GM23338 (cell line): ENCODE measurements at regions not wholly inside any gene's neighbourhood (a gene's known extent, or its start where the extent isn't known, plus 50 kb on each side); places are given as distances from the start of the nearest gene placed in this dataset.

Source experiments
- ATAC-seq: fragments of 200-7000 bp; cut with Tn5 transposase; 3 replicates; pipeline ENCODE4 v1.9.1; 2020
- DNase-seq: peaks from one replicate; pipeline ENCODE4 v3.0.0-alpha.2; 2015; ENCODE audit warnings: low spot score
- H2AFZ ChIP-seq: fragments of 200-600 bp; sonication (generic); 2 replicates; pipeline ENCODE4 v1.8.0; 2016; ENCODE audit warnings: antibody characterized with exemption, mild to moderate bottlenecking, moderate library complexity
- H3F3A ChIP-seq: fragments of 200-600 bp; sonication (generic); replicated peaks from 2 replicates; pipeline ENCODE4 v1.8.0; 2017; ENCODE audit warnings: antibody characterized with exemption, mixed run types, low read depth
- H3K27ac ChIP-seq: fragments of 200-600 bp; sonication (generic); 2 replicates; pipeline ENCODE4 v1.6.1; 2016; ENCODE audit warnings: low read depth
- H3K27me3 ChIP-seq: fragments of 200-600 bp; sonication (generic); 2 replicates; pipeline ENCODE4 v1.8.0; 2016; ENCODE audit warnings: mild to moderate bottlenecking, mixed run types, moderate library complexity; ENCODE audit not compliant: insufficient read depth
- H3K36me3 ChIP-seq: fragments of 200-600 bp; sonication (generic); 2 replicates; pipeline ENCODE4 v1.8.0; 2016; ENCODE audit warnings: mild to moderate bottlenecking; ENCODE audit not compliant: insufficient read depth
- H3K4me1 ChIP-seq: fragments of 200-600 bp; sonication (generic); 2 replicates; pipeline ENCODE4 v1.8.0; 2016; ENCODE audit warnings: mild to moderate bottlenecking, moderate library complexity; ENCODE audit not compliant: insufficient read depth
- H3K4me2 ChIP-seq: fragments of 200-600 bp; sonication (generic); 2 replicates; pipeline ENCODE4 v1.7.1; 2017; ENCODE audit warnings: mixed run types
- H3K4me3 ChIP-seq: fragments of 200-600 bp; sonication (generic); 2 replicates; pipeline ENCODE4 v1.6.1; 2016; ENCODE audit warnings: mixed run types
- H3K79me2 ChIP-seq: fragments of 200-600 bp; sonication (generic); replicated peaks from 2 replicates; pipeline ENCODE4 v1.8.0; 2017; ENCODE audit warnings: mild to moderate bottlenecking; ENCODE audit not compliant: insufficient read depth
- H3K9me2 ChIP-seq: fragments of 200-600 bp; sonication (generic); 2 replicates; pipeline ENCODE4 v1.8.0; 2017; ENCODE audit not compliant: insufficient read depth
- H4K20me1 ChIP-seq: fragments of 200-600 bp; sonication (generic); replicated peaks from 2 replicates; pipeline ENCODE4 v1.8.0; 2017; ENCODE audit warnings: mild to moderate bottlenecking; ENCODE audit not compliant: insufficient read depth
- H3K27ac Mint-ChIP-seq: 2 replicates; pipeline ENCODE4 v1.8.0; 2020; ENCODE audit warnings: inconsistent platforms, mild to moderate bottlenecking, moderate library complexity, mixed read lengths
- H3K27me3 Mint-ChIP-seq: 3 replicates; pipeline ENCODE4 v1.8.0; 2022; ENCODE audit warnings: low read depth, mild to moderate bottlenecking, moderate library complexity, mixed read lengths, inconsistent platforms; ENCODE audit not compliant: insufficient read depth, poor library complexity
- H3K36me3 Mint-ChIP-seq: 3 replicates; pipeline ENCODE4 v1.8.0; 2021; ENCODE audit warnings: low read depth, mild to moderate bottlenecking, inconsistent platforms, moderate library complexity, mixed read lengths
- H3K4me1 Mint-ChIP-seq: 3 replicates; pipeline ENCODE4 v1.8.0; 2020; ENCODE audit warnings: mild to moderate bottlenecking, inconsistent platforms, mixed read lengths
- H3K4me3 Mint-ChIP-seq: 3 replicates; pipeline ENCODE4 v1.8.0; 2021; ENCODE audit warnings: moderate library complexity, mild to moderate bottlenecking, inconsistent platforms, mixed read lengths
- H3K9me3 Mint-ChIP-seq: 3 replicates; pipeline ENCODE4 v1.8.0; 2020; ENCODE audit warnings: moderate library complexity, mild to moderate bottlenecking, inconsistent platforms, mixed read lengths
- CREB1 ChIP-seq: fragments of 250-450 bp; sonication (Bioruptor Pico); IDR thresholded peaks from 2 replicates; pipeline ENCODE4 v1.5.0; 2020; ENCODE audit warnings: low read depth, mild to moderate bottlenecking, moderate library complexity
- CTCF ChIP-seq, 2 experiments: fragments of 200-600 bp in 1 of 2; sonication (generic) in 1 of 2; conservative IDR thresholded peaks; 2 replicates each; pipeline versions ENCODE4 v1.5.1 to v1.6.1; 2016 to 2017; ENCODE audit warnings: antibody characterized with exemption in 2 of 2, low read depth in 2 of 2, mild to moderate bottlenecking in 2 of 2, moderate library complexity in 1 of 2
- EZH2 ChIP-seq: fragments of 200-600 bp; sonication (generic); IDR thresholded peaks from one replicate; pipeline ENCODE4 v1.8.0; 2017; ENCODE audit warnings: antibody characterized with exemption, mild to moderate bottlenecking, low read depth; ENCODE audit not compliant: unreplicated experiment
- EZH2phosphoT487 ChIP-seq: fragments of 200-600 bp; sonication (generic); IDR thresholded peaks from one replicate; pipeline ENCODE4 v1.8.1; 2018; ENCODE audit warnings: antibody characterized with exemption; ENCODE audit not compliant: unreplicated experiment
- JUNB ChIP-seq: IDR thresholded peaks from one replicate; pipeline ENCODE4 v1.6.1; 2016; ENCODE audit warnings: antibody characterized with exemption; ENCODE audit not compliant: unreplicated experiment
- NANOG ChIP-seq: IDR thresholded peaks from 2 replicates; pipeline ENCODE4 v1.6.1; 2016; ENCODE audit warnings: antibody characterized with exemption, borderline replicate concordance
- POLR2AphosphoS5 ChIP-seq: IDR thresholded peaks from 2 replicates; pipeline ENCODE4 v1.6.1; 2016; ENCODE audit warnings: antibody characterized with exemption, low read depth
- REST ChIP-seq: IDR thresholded peaks from one replicate; pipeline ENCODE4 v1.6.1; 2018; ENCODE audit warnings: antibody characterized with exemption; ENCODE audit not compliant: unreplicated experiment
- ZNF114 ChIP-seq: fragments of 250-450 bp; sonication (Bioruptor Pico); IDR thresholded peaks from 2 replicates; pipeline ENCODE4 v1.5.0; 2020; ENCODE audit warnings: mild to moderate bottlenecking, moderate library complexity
- ZNF331 ChIP-seq: fragments of 250-450 bp; sonication (Bioruptor Pico); IDR thresholded peaks from 2 replicates; pipeline ENCODE4 v1.5.0; 2020; ENCODE audit warnings: low read depth, mild to moderate bottlenecking, moderate library complexity
- ZNF462 ChIP-seq: fragments of 250-450 bp; sonication (Bioruptor Pico); IDR thresholded peaks from 2 replicates; pipeline ENCODE4 v1.5.0; 2020; ENCODE audit warnings: mild to moderate bottlenecking, moderate library complexity
- TF ChIP-seq, protein P1 (sequence below): IDR thresholded peaks from 2 replicates; pipeline ENCODE4 v1.6.1; 2016; ENCODE audit warnings: antibody characterized with exemption

- H3K4me3 Mint-ChIP-seq: no peak overlapping the region
- no peak overlapping the region for H2AFZ ChIP-seq
- DNase-seq: no peak
- H3K79me2 ChIP-seq: no peaks in the 10 kb centered on the region
- no peaks in the 10 kb centered on the region for H3K36me3 Mint-ChIP-seq
- H3K9me3 Mint-ChIP-seq: no peaks in the 10 kb centered on the region
- H3K9me2 ChIP-seq: peaks cover 4% of the 10 kb centered on the region; the same call in 1 of the 2 replicates
- no peaks in the 10 kb centered on the region for H3K4me1 ChIP-seq
- H3K4me1 Mint-ChIP-seq: no peaks in the 10 kb centered on the region
- H3F3A ChIP-seq: no peaks in the 10 kb centered on the region
- H4K20me1 ChIP-seq: no peaks in the 10 kb centered on the region
- no peaks in the 10 kb centered on the region for H3K27me3 ChIP-seq
- H3K27ac ChIP-seq: no peak overlapping the region
- no peak overlapping the region for H3K4me2 ChIP-seq
- no peak overlapping the region for H3K27ac Mint-ChIP-seq
- no peaks in the 10 kb centered on the region for H3K36me3 ChIP-seq
- H3K4me3 ChIP-seq: no peak overlapping the region
- no peaks in the 10 kb centered on the region for H3K27me3 Mint-ChIP-seq
- ATAC-seq: no peak
- no peak for TF ChIP-seq POLR2AphosphoS5
- TF ChIP-seq, protein P1, sequence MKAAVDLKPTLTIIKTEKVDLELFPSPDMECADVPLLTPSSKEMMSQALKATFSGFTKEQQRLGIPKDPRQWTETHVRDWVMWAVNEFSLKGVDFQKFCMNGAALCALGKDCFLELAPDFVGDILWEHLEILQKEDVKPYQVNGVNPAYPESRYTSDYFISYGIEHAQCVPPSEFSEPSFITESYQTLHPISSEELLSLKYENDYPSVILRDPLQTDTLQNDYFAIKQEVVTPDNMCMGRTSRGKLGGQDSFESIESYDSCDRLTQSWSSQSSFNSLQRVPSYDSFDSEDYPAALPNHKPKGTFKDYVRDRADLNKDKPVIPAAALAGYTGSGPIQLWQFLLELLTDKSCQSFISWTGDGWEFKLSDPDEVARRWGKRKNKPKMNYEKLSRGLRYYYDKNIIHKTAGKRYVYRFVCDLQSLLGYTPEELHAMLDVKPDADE: no peak
- no peak for TF ChIP-seq ZNF114 (CRISPR knock-in tag)
- TF ChIP-seq ZNF331 (CRISPR knock-in tag): no peak
- no peak for TF ChIP-seq JUNB
- no peak for TF ChIP-seq EZH2
- TF ChIP-seq CREB1: no peak
- no peak for TF ChIP-seq REST
- no peak for TF ChIP-seq EZH2phosphoT487
- TF ChIP-seq ZNF462 (CRISPR knock-in tag): no peak
- TF ChIP-seq NANOG: no peak
- no peak for TF ChIP-seq CTCF (conservative IDR thresholded peaks at IDR 0.05; ENCODE audit: low read depth in 2 of 2)
These were observed 364.5 kb upstream of the LINC00305 start for GRCh38 chr18:64513401-64513800.
